H1 (cell line): ENCODE measurements at regions not wholly inside any gene's neighbourhood (a gene's known extent, or its start where the extent isn't known, plus 50 kb on each side); places are given as distances from the start of the nearest gene placed in this dataset.

Experiments used
- CTCF ChIA-PET: fragments of 300-600 bp; sonication (Branson Sonifier 250); formaldehyde crosslinking; loops from one replicate; lab custom pipeline; 2021; ENCODE audit not compliant: partially characterized antibody; lab: Charles Lee
- POLR2A ChIA-PET: fragments of 300-600 bp; sonication (Branson Sonifier 250); formaldehyde crosslinking; loops from one replicate; lab custom pipeline; 2021; ENCODE audit warnings: inconsistent platforms; ENCODE audit not compliant: partially characterized antibody; lab: Charles Lee
- DNase-seq, 2 experiments: peaks; one replicate each; pipeline versions ENCODE4 v3.0.0 to v3.0.0-alpha.2; 2010 to 2022; ENCODE audit warnings: low spot score in 2 of 2, low read depth in 1 of 2, mixed read lengths in 1 of 2
- FAIRE-seq: peaks from 2 replicates; lab custom pipeline; 2011; peaks lifted over from hg19 to GRCh38; lab: Jason Lieb, UNC
- H2AFZ ChIP-seq: 2 replicates; pipeline ENCODE4 v1.8.1; 2012; ENCODE audit warnings: low read length, inconsistent platforms
- H2AK5ac ChIP-seq: 2 replicates; pipeline ENCODE4 v1.6.1; 2013; ENCODE audit warnings: low read depth, low read length
- H2BK120ac ChIP-seq: replicated peaks from 2 replicates; pipeline ENCODE3; 2013; ENCODE audit warnings: low read depth, low read length, inconsistent platforms
- H2BK12ac ChIP-seq: 2 replicates; pipeline ENCODE4 v1.6.1; 2013; ENCODE audit warnings: low read depth, low read length
- H2BK15ac ChIP-seq: 2 replicates; pipeline ENCODE4 v1.6.1; 2013; ENCODE audit warnings: low read length
- H2BK20ac ChIP-seq: 2 replicates; pipeline ENCODE4 v1.6.1; 2013; ENCODE audit warnings: low read length
- H2BK5ac ChIP-seq: 2 replicates; pipeline ENCODE4 v1.6.1; 2013; ENCODE audit warnings: low read depth, low read length
- H3K14ac ChIP-seq: 2 replicates; pipeline ENCODE4 v1.6.1; 2013; ENCODE audit warnings: inconsistent platforms; ENCODE audit not compliant: insufficient read length
- H3K18ac ChIP-seq: 2 replicates; pipeline ENCODE4 v1.6.1; 2013; ENCODE audit warnings: low read length; ENCODE audit errors: extremely low read depth
- H3K23ac ChIP-seq: 2 replicates; pipeline ENCODE4 v1.6.1; 2013; ENCODE audit warnings: inconsistent platforms; ENCODE audit not compliant: insufficient read length
- H3K23me2 ChIP-seq: 2 replicates; pipeline ENCODE4 v1.6.1; 2013; ENCODE audit warnings: low read depth, low read length
- H3K27ac ChIP-seq: 2 replicates; pipeline ENCODE4 v1.6.1; 2011; ENCODE audit warnings: low read depth, low read length, inconsistent platforms
- H3K27me3 ChIP-seq, 4 experiments: replicated peaks in 1 of 4; 1 replicate in 1 of 4; 2 replicates in 3 of 4; pipeline versions ENCODE4 v1.6.1 to v1.8.1; 2011 to 2013; ENCODE audit warnings: low read length in 3 of 4, mild to moderate bottlenecking in 3 of 4, inconsistent platforms in 2 of 4, mixed read lengths in 2 of 4, moderate library complexity in 1 of 4; ENCODE audit not compliant: control insufficient read depth in 3 of 4, insufficient read depth in 3 of 4; ENCODE audit errors: extremely low read depth in 1 of 4
- H3K36me3 ChIP-seq, 4 experiments: 2 replicates each; pipeline versions ENCODE4 v1.6.1 to v1.8.1; 2011 to 2013; ENCODE audit warnings: mild to moderate bottlenecking in 4 of 4, low read length in 3 of 4, moderate library complexity in 2 of 4, control low read depth in 1 of 4, inconsistent platforms in 1 of 4; ENCODE audit not compliant: insufficient read depth in 4 of 4, control insufficient read depth in 2 of 4
- H3K4ac ChIP-seq: replicated peaks from 2 replicates; pipeline ENCODE3; 2013; ENCODE audit warnings: low read length, low read depth, mixed read lengths, inconsistent platforms; ENCODE audit not compliant: insufficient read length
- H3K4me1 ChIP-seq, 4 experiments: replicated peaks in 1 of 4; 1 replicate in 1 of 4; 2 replicates in 3 of 4; pipeline versions ENCODE4 v1.6.1 to v1.8.1; 2011 to 2013; ENCODE audit warnings: low read length in 3 of 4, inconsistent platforms in 2 of 4, mixed read lengths in 1 of 4; ENCODE audit not compliant: insufficient read depth in 4 of 4, control insufficient read depth in 3 of 4
- H3K4me2 ChIP-seq, 2 experiments: 2 replicates each; pipeline versions ENCODE4 v1.6.1 to v1.8.1; 2011 to 2013; ENCODE audit warnings: low read depth in 2 of 2, low read length in 2 of 2, control low read depth in 1 of 2, inconsistent platforms in 1 of 2, mild to moderate bottlenecking in 1 of 2; ENCODE audit not compliant: insufficient read depth in 1 of 2
- H3K4me3 ChIP-seq, 4 experiments: fragments of 200-600, 300-600 bp in 1 of 4; sonication (generic), shearing (Covaris generic), sonication (Bioruptor Twin) in 1 of 4; 2 replicates each; pipeline versions ENCODE4 v1.5.1 to v1.8.1; 2011 to 2016; ENCODE audit warnings: low read length in 4 of 4, low read depth in 3 of 4, control low read depth in 2 of 4, inconsistent platforms in 2 of 4, mild to moderate bottlenecking in 2 of 4, mixed read lengths in 1 of 4, moderate library complexity in 1 of 4; ENCODE audit not compliant: insufficient read depth in 2 of 4; ENCODE audit errors: extremely low read depth in 1 of 4
- H3K56ac ChIP-seq: replicated peaks from 2 replicates; pipeline ENCODE3; 2013; ENCODE audit warnings: low read depth, mild to moderate bottlenecking, mixed read lengths, low read length, inconsistent platforms; ENCODE audit not compliant: insufficient read length
- H3K79me1 ChIP-seq: 2 replicates; pipeline ENCODE4 v1.6.1; 2013; ENCODE audit warnings: low read depth, low read length, control low read depth
- H3K79me2 ChIP-seq, 2 experiments: 2 replicates each; pipeline versions ENCODE4 v1.6.1 to v1.8.1; 2012 to 2013; ENCODE audit warnings: low read length in 2 of 2, mild to moderate bottlenecking in 2 of 2, inconsistent platforms in 1 of 2; ENCODE audit not compliant: insufficient read depth in 2 of 2, control insufficient read depth in 1 of 2
- H3K9ac ChIP-seq, 4 experiments: replicated peaks in 1 of 4; 1 replicate in 1 of 4; 2 replicates in 3 of 4; pipeline versions ENCODE4 v1.6.1 to v1.8.1; 2011 to 2013; ENCODE audit warnings: low read depth in 3 of 4, low read length in 3 of 4, control low read depth in 2 of 4, mild to moderate bottlenecking in 2 of 4, moderate library complexity in 2 of 4, inconsistent platforms in 1 of 4; ENCODE audit errors: extremely low read depth in 1 of 4
- H3K9me3 ChIP-seq, 2 experiments: 2 replicates each; pipeline versions ENCODE4 v1.6.1 to v1.8.1; 2012 to 2013; ENCODE audit warnings: mild to moderate bottlenecking in 2 of 2, moderate library complexity in 2 of 2, control low read depth in 1 of 2, inconsistent platforms in 1 of 2, low read depth in 1 of 2, low read length in 1 of 2, mixed read lengths in 1 of 2; ENCODE audit not compliant: insufficient read depth in 2 of 2
- H4K20me1 ChIP-seq, 2 experiments: replicated peaks in 1 of 2; 2 replicates each; pipeline versions ENCODE3 to v1.8.1; 2011 to 2013; ENCODE audit warnings: inconsistent platforms in 2 of 2, low read length in 2 of 2, mild to moderate bottlenecking in 1 of 2; ENCODE audit not compliant: insufficient read depth in 2 of 2, control insufficient read depth in 1 of 2
- H4K5ac ChIP-seq: 2 replicates; pipeline ENCODE4 v1.6.1; 2013; ENCODE audit warnings: low read length, low read depth, mixed read lengths, inconsistent platforms; ENCODE audit not compliant: insufficient read length
- H4K8ac ChIP-seq: 2 replicates; pipeline ENCODE4 v1.8.0; 2013; ENCODE audit warnings: mild to moderate bottlenecking, moderate library complexity, low read length, inconsistent platforms; ENCODE audit not compliant: insufficient read depth; ENCODE audit errors: extremely low read depth
- H4K91ac ChIP-seq: replicated peaks from 2 replicates; pipeline ENCODE3; 2013; ENCODE audit warnings: low read length, mixed read lengths, inconsistent platforms; ENCODE audit not compliant: insufficient read length
- CBX5 ChIP-seq: fragments of 300-800, 300-1000 bp; sonication (generic); IDR thresholded peaks from 2 replicates; pipeline ENCODE4 v1.7.1; 2016; ENCODE audit warnings: antibody characterized with exemption, low read length, low read depth
- WGBS, 2 experiments: shearing (Covaris generic) in 1 of 2; methylation state at CpG; one replicate each; pipeline versions ENCODE4 v1.1.6 to v1.1.7; 2013 to 2015; ENCODE audit warnings: low lambda C conversion rate in 2 of 2, mixed read lengths in 2 of 2, inconsistent platforms in 1 of 2, low coverage in 1 of 2, missing lambda C conversion rate in 1 of 2; ENCODE audit not compliant: insufficient replicate concordance in 2 of 2, insufficient coverage in 1 of 2, insufficient read length in 1 of 2; ENCODE audit errors: extremely low coverage in 1 of 2, missing lambda C conversion rate in 1 of 2; 5-methylcytosine and 5-hydroxymethylcytosine counted together

DNA sequence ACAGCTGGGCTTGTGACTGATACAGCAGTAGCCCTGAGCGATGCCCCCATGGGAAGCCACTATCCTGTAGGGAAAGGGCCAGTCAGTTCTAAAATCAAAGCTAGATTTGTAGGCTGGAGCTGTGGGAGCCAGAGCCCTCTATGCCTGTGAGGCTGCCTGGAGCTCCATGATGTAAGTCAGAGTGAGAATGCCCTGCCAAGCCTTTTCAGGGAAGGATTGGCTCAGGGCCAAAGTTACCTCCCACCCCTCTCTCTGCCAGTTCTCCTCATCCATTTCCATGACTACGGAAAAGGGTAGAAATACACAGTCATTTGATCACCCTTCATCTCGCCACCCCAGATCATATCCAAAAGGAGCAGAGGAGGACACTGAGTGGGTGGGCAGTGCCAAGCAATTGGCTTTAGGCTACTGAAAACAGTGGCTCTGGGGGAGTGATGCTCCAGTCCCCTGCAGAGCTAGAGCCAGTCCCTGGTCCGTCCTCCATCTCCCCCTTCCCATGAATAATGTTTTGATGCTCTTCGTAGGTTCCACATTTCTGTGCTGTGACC, 59.5 kb upstream of the KCNA3 start:
- DNase-seq (no peak), FAIRE-seq (no peak)
- H3K4me3 ChIP-seq: no peak overlapping the region
- no peaks in the 10 kb centered on the region for H3K23me2 ChIP-seq
- no peak overlapping the region for H3K56ac ChIP-seq
- no peak overlapping the region for H3K18ac ChIP-seq
- no peak overlapping the region for H2BK12ac ChIP-seq
- H4K5ac ChIP-seq: no peak overlapping the region
- TF ChIP-seq CBX5: no peak
- H4K91ac ChIP-seq: no peak overlapping the region
- H3K27ac ChIP-seq: no peak overlapping the region
- H2AFZ ChIP-seq: no peak overlapping the region
- no peak overlapping the region for H2BK20ac ChIP-seq
- no peaks in the 10 kb centered on the region for H3K9me3 ChIP-seq
- H2AK5ac ChIP-seq: no peak overlapping the region
- POLR2A ChIA-PET: interaction anchor here (0.7 kb wide), 1 partner anchor 31 kb away, joined by 3 read pairs; no protein-coding TSS in a partner anchor
- no peak overlapping the region for H2BK120ac ChIP-seq
- H3K9ac ChIP-seq: no peak overlapping the region
- H3K79me2 ChIP-seq: no peaks in the 10 kb centered on the region
- no peak overlapping the region for H2BK5ac ChIP-seq
- H3K23ac ChIP-seq: no peak overlapping the region
- 0 out of 7 replicates have a peak, but pooled peaks cover 0 to 3% (median 0%) of the 10 kb centered on the region in 4 experiments for H3K4me1 ChIP-seq
- H3K36me3 ChIP-seq: no peaks in the 10 kb centered on the region
- CTCF ChIA-PET: interaction anchor here (0.7 to 6.1 kb wide), 5 partner anchors 11 to 210 kb away, joined by 3 to 34 read pairs (median 4); no protein-coding TSS in a partner anchor
- H4K20me1 ChIP-seq: no peaks in the 10 kb centered on the region
- H3K79me1 ChIP-seq: no peaks in the 10 kb centered on the region
- 73% methylated on average over 5 of the region's 5 CpGs; no CpG with 5 or more reads in 1 of the 2 experiments for WGBS, 2 experiments
- H3K4ac ChIP-seq: no peak overlapping the region
- no peak overlapping the region for H4K8ac ChIP-seq
- H3K14ac ChIP-seq: no peak overlapping the region
- H3K4me2 ChIP-seq: no peak overlapping the region
- H2BK15ac ChIP-seq: no peak overlapping the region
- no peaks in the 10 kb centered on the region for H3K27me3 ChIP-seq
